ENCODE measurements at regions not wholly inside any gene's neighbourhood (a gene's known extent, or its start where the extent isn't known, plus 50 kb on each side); places are given as distances from the start of the nearest gene placed in this dataset.

- H3K9me3 ChIP-seq (ENCODE audit: control insufficient read depth, insufficient read depth, low read length), result peaks cover 10% of the 10 kb centered on the region; the same call in 1 of the 2 replicates
- no peaks in the 10 kb centered on the region for H3K79me2 ChIP-seq (ENCODE audit: control insufficient read depth, low read length)
- H3F3A ChIP-seq (ENCODE audit: control insufficient read depth, insufficient read depth), result no peaks in the 10 kb centered on the region
- no peak overlapping the region for H3K27ac ChIP-seq (ENCODE audit: low read depth, low read length)
- H3K27me3 ChIP-seq (ENCODE audit: control insufficient read depth, low read length), result no peaks in the 10 kb centered on the region
- no peak overlapping the region for H3K4me2 ChIP-seq (ENCODE audit: low read length)
- H3K4me3 ChIP-seq (ENCODE audit: low read length), result no peak overlapping the region
- no peaks in the 10 kb centered on the region for H3K9me2 ChIP-seq (replicated peaks; ENCODE audit: control insufficient read depth, low read length)
- TF ChIP-seq CTCF (IDR thresholded peaks at IDR 0.05; ENCODE audit: low read depth, low read length, poor library complexity, severe bottlenecking) (no peak), EZH2phosphoT487 (IDR thresholded peaks at IDR 0.05; ENCODE audit: borderline replicate concordance, low read length) (no peak)
- H4K20me1 ChIP-seq (ENCODE audit: control insufficient read depth, insufficient read depth, low read depth, low read length), result no peaks in the 10 kb centered on the region
- H3K4me1 ChIP-seq (ENCODE audit: control insufficient read depth, low read length), result no peaks in the 10 kb centered on the region
- no peaks in the 10 kb centered on the region for H3K36me3 ChIP-seq (ENCODE audit: control insufficient read depth, low read length)
Measured at GRCh38 chr15:26242565-26243071, 379.5 kb upstream of the ATP10A start.

GRCh38 chr15:26235864-26236263 is 372.7 kb upstream of the ATP10A start:
- Histone ChIP-seq H3K9me2 (replicated peaks; ENCODE audit: control insufficient read depth, low read length) (no peaks in the 10 kb centered on the region), H3K79me2 (ENCODE audit: control insufficient read depth, low read length) (no peaks in the 10 kb centered on the region), H3F3A (ENCODE audit: control insufficient read depth, insufficient read depth) (no peaks in the 10 kb centered on the region), H3K4me2 (ENCODE audit: low read length) (no peak overlapping the region), H3K4me1 (ENCODE audit: control insufficient read depth, low read length) (no peaks in the 10 kb centered on the region), H3K27me3 (ENCODE audit: control insufficient read depth, low read length) (no peaks in the 10 kb centered on the region), H3K36me3 (ENCODE audit: control insufficient read depth, low read length) (no peaks in the 10 kb centered on the region), H3K4me3 (ENCODE audit: low read length) (no peak overlapping the region), H3K27ac (ENCODE audit: low read depth, low read length) (no peak overlapping the region), H4K20me1 (ENCODE audit: control insufficient read depth, insufficient read depth, low read depth, low read length) (no peaks in the 10 kb centered on the region), H3K9me3 (ENCODE audit: control insufficient read depth, insufficient read depth, low read length) (peaks cover 4% of the 10 kb centered on the region; the same call in 1 of the 2 replicates)
- no peak for TF ChIP-seq CTCF (IDR thresholded peaks at IDR 0.05; ENCODE audit: low read depth, low read length, poor library complexity, severe bottlenecking)
- TF ChIP-seq EZH2phosphoT487 (IDR thresholded peaks at IDR 0.05; ENCODE audit: borderline replicate concordance, low read length), result no peak

GRCh38 chr15:26234976-26235767 is 372.0 kb upstream of the ATP10A start:
- Histone ChIP-seq H3K4me2 (ENCODE audit: low read length) (no peak overlapping the region), H3K9me3 (ENCODE audit: control insufficient read depth, insufficient read depth, low read length) (peaks cover 4% of the 10 kb centered on the region; the same call in 1 of the 2 replicates), H3F3A (ENCODE audit: control insufficient read depth, insufficient read depth) (no peaks in the 10 kb centered on the region), H4K20me1 (ENCODE audit: control insufficient read depth, insufficient read depth, low read depth, low read length) (no peaks in the 10 kb centered on the region), H3K27ac (ENCODE audit: low read depth, low read length) (no peak overlapping the region), H3K9me2 (replicated peaks; ENCODE audit: control insufficient read depth, low read length) (no peaks in the 10 kb centered on the region), H3K27me3 (ENCODE audit: control insufficient read depth, low read length) (no peaks in the 10 kb centered on the region), H3K36me3 (ENCODE audit: control insufficient read depth, low read length) (no peaks in the 10 kb centered on the region), H3K4me3 (ENCODE audit: low read length) (no peak overlapping the region), H3K4me1 (ENCODE audit: control insufficient read depth, low read length) (no peaks in the 10 kb centered on the region), H3K79me2 (ENCODE audit: control insufficient read depth, low read length) (no peaks in the 10 kb centered on the region)
- TF ChIP-seq CTCF (IDR thresholded peaks at IDR 0.05; ENCODE audit: low read depth, low read length, poor library complexity, severe bottlenecking), result no peak
- TF ChIP-seq EZH2phosphoT487 (IDR thresholded peaks at IDR 0.05; ENCODE audit: borderline replicate concordance, low read length), result no peak
